K562 (cell line): ENCODE measurements at regions not wholly inside any gene's neighbourhood (a gene's known extent, or its start where the extent isn't known, plus 50 kb on each side); places are given as distances from the start of the nearest gene placed in this dataset.

Experiments used
- ATF1 ChIP-seq, 2 experiments: fragments of 450-650 bp in 1 of 2; IDR thresholded peaks; 2 replicates each; pipeline ENCODE4 v1.6.1; 2016; ENCODE audit warnings: missing compliant biosample characterization in 1 of 2, missing genetic modification characterization in 1 of 2
- E4F1 ChIP-seq: fragments of 250-450 bp; sonication (Bioruptor Pico); IDR thresholded peaks from 2 replicates; pipeline ENCODE4 v1.5.0; 2021; ENCODE audit warnings: mild to moderate bottlenecking, borderline replicate concordance
- ETS1 ChIP-seq: conservative IDR thresholded peaks from 2 replicates; pipeline ENCODE4 v1.6.1; 2011; ENCODE audit warnings: low read depth, mild to moderate bottlenecking, low read length; ENCODE audit not compliant: control insufficient read depth
- HMGN3 ChIP-seq: IDR thresholded peaks from 2 replicates; pipeline ENCODE4 v1.6.1; 2011; ENCODE audit warnings: borderline replicate concordance, low read depth, mild to moderate bottlenecking, mixed read lengths, low read length; ENCODE audit not compliant: insufficient read length; ENCODE audit errors: extremely low read depth
- HOXB6 ChIP-seq: fragments of 250-450 bp; sonication (Bioruptor Pico); IDR thresholded peaks from 2 replicates; pipeline ENCODE4 v1.5.1; 2022; ENCODE audit warnings: mild to moderate bottlenecking, borderline replicate concordance
- MEIS2 ChIP-seq: fragments of 450-650 bp; IDR thresholded peaks from 2 replicates; pipeline ENCODE4 v1.6.1; 2014; ENCODE audit warnings: mild to moderate bottlenecking; ENCODE audit not compliant: partially characterized antibody
- NFIC ChIP-seq: fragments of 450-650 bp; IDR thresholded peaks from 2 replicates; pipeline ENCODE4 v1.6.1; 2017; ENCODE audit warnings: mild to moderate bottlenecking, inconsistent platforms
- NR4A1 ChIP-seq, 2 experiments: fragments of 250-450 bp in 1 of 2; fragments of 450-650 bp in 1 of 2; sonication (Bioruptor Pico) in 1 of 2; IDR thresholded peaks; 2 replicates each; pipeline versions ENCODE4 v1.4.0 to v1.6.1; 2016 to 2020; ENCODE audit warnings: mild to moderate bottlenecking in 2 of 2, missing compliant biosample characterization in 1 of 2, missing genetic modification characterization in 1 of 2, moderate library complexity in 1 of 2
- TEAD1 ChIP-seq, 2 experiments: fragments of 450-650 bp in 1 of 2; sonication (generic) in 1 of 2; formaldehyde crosslinking; IDR thresholded peaks; 2 replicates each; pipeline versions ENCODE4 v1.4.0 to v1.8.0; 2020 to 2022; ENCODE audit warnings: mild to moderate bottlenecking in 2 of 2, missing genetic modification reagents in 1 of 2
- THRAP3 ChIP-seq: fragments of 450-650 bp; IDR thresholded peaks from 2 replicates; pipeline ENCODE4 v1.6.1; 2016; ENCODE audit warnings: mild to moderate bottlenecking, inconsistent platforms, borderline replicate concordance
- ZC3H11A ChIP-seq: IDR thresholded peaks from 2 replicates; pipeline ENCODE4 v1.6.1; 2012; ENCODE audit warnings: low read depth, low read length, improper control_type of control experiment
- ZFP36 ChIP-seq: fragments of 150-350 bp; IDR thresholded peaks from 2 replicates; pipeline ENCODE4 v1.6.1; 2018; ENCODE audit warnings: low read length, low read depth; ENCODE audit not compliant: partially characterized antibody
- ZNF274 ChIP-seq: IDR thresholded peaks from 2 replicates; pipeline ENCODE4 v1.6.1; 2011; ENCODE audit warnings: low read depth, mild to moderate bottlenecking, low read length, moderate library complexity, borderline replicate concordance
- ZNF318 ChIP-seq, 2 experiments: fragments of 450-650 bp; IDR thresholded peaks; 2 replicates each; pipeline ENCODE4 v1.6.1; 2016; ENCODE audit warnings: mild to moderate bottlenecking in 2 of 2, borderline replicate concordance in 1 of 2, low read depth in 1 of 2, moderate library complexity in 1 of 2
- ZNF561 ChIP-seq: fragments of 450-650 bp; formaldehyde crosslinking; conservative IDR thresholded peaks from 2 replicates; pipeline ENCODE4 v1.4.0; 2020; ENCODE audit warnings: mild to moderate bottlenecking, moderate library complexity

- TF ChIP-seq HOXB6 (CRISPR knock-in tag) (no peak), ZNF318 (IDR thresholded peaks at IDR 0.05; ENCODE audit: borderline replicate concordance in 1 of 2, low read depth in 1 of 2) (no peak), HMGN3 (no peak), NFIC (no peak), ZNF561 (CRISPR knock-in tag) (no peak), ATF1 (CRISPR knock-in tag; IDR thresholded peaks at IDR 0.05) (no peak), ATF1 (tag; IDR thresholded peaks at IDR 0.05) (peak; percentile 18; the same call in 1 of the 2 replicates), ETS1 (no peak), E4F1 (CRISPR knock-in tag) (no peak), THRAP3 (no peak), ZFP36 (no peak), ZC3H11A (no peak), TEAD1 (CRISPR knock-in tag; IDR thresholded peaks at IDR 0.05) (peak in 1 of 2 experiments; percentile 44; a peak in 1 of 4 replicates), NR4A1 (CRISPR knock-in tag; IDR thresholded peaks at IDR 0.05) (no peak), NR4A1 (tag; IDR thresholded peaks at IDR 0.05) (no peak), ZNF274 (no peak), MEIS2 (no peak)
Measured at GRCh38 chr3:193780810-193781478, 187.9 kb downstream of the OPA1 start (continued).
